ENCODE measurements at regions not wholly inside any gene's neighbourhood (a gene's known extent, or its start where the extent isn't known, plus 50 kb on each side); places are given as distances from the start of the nearest gene placed in this dataset.

DNA sequence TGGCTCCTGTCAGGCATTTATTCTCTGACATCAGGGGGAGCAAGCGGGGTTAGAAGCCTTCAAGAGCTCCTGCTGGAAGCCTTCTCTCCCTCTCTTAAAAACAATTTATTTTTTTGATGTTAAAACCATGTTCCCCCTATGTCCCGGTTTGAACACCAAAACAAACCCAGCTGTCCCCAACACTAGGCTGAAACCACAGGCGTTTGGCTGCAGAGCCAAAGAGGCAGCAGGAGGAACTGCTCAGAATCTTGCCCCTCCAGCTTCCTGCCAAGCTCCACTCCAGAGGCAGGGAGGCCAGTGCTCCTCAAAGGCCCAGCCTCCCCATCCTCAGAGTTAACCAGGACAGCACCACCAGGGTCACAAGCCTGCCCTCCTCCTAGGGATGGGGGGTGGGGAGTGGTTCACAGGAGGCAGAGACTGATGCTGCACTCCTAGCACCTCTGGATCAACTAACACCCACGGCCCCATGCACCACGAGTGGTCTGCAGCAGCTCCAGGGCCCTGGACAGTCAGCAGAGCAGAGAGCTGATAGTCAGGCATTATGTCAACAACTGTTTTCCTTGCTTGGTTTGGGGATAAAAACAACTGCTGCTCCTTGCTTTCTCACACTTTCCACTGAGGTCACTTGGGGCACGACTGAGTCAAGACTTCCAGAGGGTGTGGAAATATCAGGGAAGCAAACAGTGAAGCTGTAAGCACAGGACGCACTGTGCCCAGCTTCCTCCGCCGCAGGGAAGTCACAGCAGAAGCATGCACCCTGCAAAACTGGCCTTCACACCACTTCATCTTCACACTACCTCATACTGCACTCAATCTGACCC, 96.5 kb upstream of the ADRA1B start:
- TF ChIP-seq, protein P1, sequence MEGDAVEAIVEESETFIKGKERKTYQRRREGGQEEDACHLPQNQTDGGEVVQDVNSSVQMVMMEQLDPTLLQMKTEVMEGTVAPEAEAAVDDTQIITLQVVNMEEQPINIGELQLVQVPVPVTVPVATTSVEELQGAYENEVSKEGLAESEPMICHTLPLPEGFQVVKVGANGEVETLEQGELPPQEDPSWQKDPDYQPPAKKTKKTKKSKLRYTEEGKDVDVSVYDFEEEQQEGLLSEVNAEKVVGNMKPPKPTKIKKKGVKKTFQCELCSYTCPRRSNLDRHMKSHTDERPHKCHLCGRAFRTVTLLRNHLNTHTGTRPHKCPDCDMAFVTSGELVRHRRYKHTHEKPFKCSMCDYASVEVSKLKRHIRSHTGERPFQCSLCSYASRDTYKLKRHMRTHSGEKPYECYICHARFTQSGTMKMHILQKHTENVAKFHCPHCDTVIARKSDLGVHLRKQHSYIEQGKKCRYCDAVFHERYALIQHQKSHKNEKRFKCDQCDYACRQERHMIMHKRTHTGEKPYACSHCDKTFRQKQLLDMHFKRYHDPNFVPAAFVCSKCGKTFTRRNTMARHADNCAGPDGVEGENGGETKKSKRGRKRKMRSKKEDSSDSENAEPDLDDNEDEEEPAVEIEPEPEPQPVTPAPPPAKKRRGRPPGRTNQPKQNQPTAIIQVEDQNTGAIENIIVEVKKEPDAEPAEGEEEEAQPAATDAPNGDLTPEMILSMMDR (IDR thresholded peaks at IDR 0.05) = no peak
- no peak for TF ChIP-seq POLR2A (IDR thresholded peaks at IDR 0.05)
